ENCODE measurements at regions not wholly inside any gene's neighbourhood (a gene's known extent, or its start where the extent isn't known, plus 50 kb on each side); places are given as distances from the start of the nearest gene placed in this dataset.

- no peak for TF ChIP-seq CHD2 (IDR thresholded peaks at IDR 0.05; ENCODE audit: borderline replicate concordance, low read depth, low read length)
- no peak for TF ChIP-seq RB1 (IDR thresholded peaks at IDR 0.05; ENCODE audit: borderline replicate concordance)
Observed at GRCh38 chr9:81395676-81396054, 293.7 kb downstream of the TLE1 start (continued).

GRCh38 chr9:81394881-81395675, 294.3 kb downstream of the TLE1 start:
- WGBS (ENCODE audit: insufficient coverage, insufficient replicate concordance, low lambda C conversion rate, missing lambda C conversion rate): 22% methylated on average over 3 of the region's 3 CpGs
- Histone ChIP-seq H3K9ac (ENCODE audit: control insufficient read depth, insufficient read depth, low read length) (no peak overlapping the region), H2AFZ (ENCODE audit: control insufficient read depth, low read depth, low read length) (no peak overlapping the region), H3K9me3 (replicated peaks; ENCODE audit: control insufficient read depth, insufficient read depth, low read length) (no peaks in the 10 kb centered on the region), H3K4me3 (no peak overlapping the region), H3K27ac (ENCODE audit: control insufficient read depth, insufficient read depth) (no peak overlapping the region), H3K4me2 (ENCODE audit: control insufficient read depth, insufficient read depth) (no peak overlapping the region), H3K36me3 (ENCODE audit: control insufficient read depth in 2 of 2, insufficient read depth in 2 of 2, low read length in 1 of 2) (no peaks in the 10 kb centered on the region), H3K79me2 (ENCODE audit: control insufficient read depth, insufficient read depth, low read length) (no peaks in the 10 kb centered on the region), H3K4me1 (ENCODE audit: control insufficient read depth, insufficient read depth, low read length) (no peaks in the 10 kb centered on the region), H3K27me3 (replicated peaks in 1 of 2; ENCODE audit: control insufficient read depth in 2 of 2, insufficient read depth in 2 of 2, low read length in 1 of 2) (no peaks in the 10 kb centered on the region), H4K20me1 (ENCODE audit: control insufficient read depth, insufficient read depth) (no peaks in the 10 kb centered on the region)
- TF ChIP-seq STAT3 (IDR thresholded peaks at IDR 0.05; ENCODE audit: low read depth, low read length) (no peak), NRF1 (conservative IDR thresholded peaks at IDR 0.05; ENCODE audit: low read depth, low read length) (no peak), POLR2A (IDR thresholded peaks at IDR 0.05; ENCODE audit: low read depth, low read length) (no peak), ZBTB40 (IDR thresholded peaks at IDR 0.05; ENCODE audit: borderline replicate concordance) (no peak), MTA2 (IDR thresholded peaks at IDR 0.05; ENCODE audit: low read depth) (no peak), HDGF (IDR thresholded peaks at IDR 0.05) (no peak), E2F4 (IDR thresholded peaks at IDR 0.05; ENCODE audit: low read depth, low read length) (no peak), SP1 (IDR thresholded peaks at IDR 0.05; ENCODE audit: low read depth, low read length) (no peak), PBX3 (IDR thresholded peaks at IDR 0.05; ENCODE audit: insufficient replicate concordance, low read depth, low read length) (no peak)
- TF ChIP-seq, protein P1, sequence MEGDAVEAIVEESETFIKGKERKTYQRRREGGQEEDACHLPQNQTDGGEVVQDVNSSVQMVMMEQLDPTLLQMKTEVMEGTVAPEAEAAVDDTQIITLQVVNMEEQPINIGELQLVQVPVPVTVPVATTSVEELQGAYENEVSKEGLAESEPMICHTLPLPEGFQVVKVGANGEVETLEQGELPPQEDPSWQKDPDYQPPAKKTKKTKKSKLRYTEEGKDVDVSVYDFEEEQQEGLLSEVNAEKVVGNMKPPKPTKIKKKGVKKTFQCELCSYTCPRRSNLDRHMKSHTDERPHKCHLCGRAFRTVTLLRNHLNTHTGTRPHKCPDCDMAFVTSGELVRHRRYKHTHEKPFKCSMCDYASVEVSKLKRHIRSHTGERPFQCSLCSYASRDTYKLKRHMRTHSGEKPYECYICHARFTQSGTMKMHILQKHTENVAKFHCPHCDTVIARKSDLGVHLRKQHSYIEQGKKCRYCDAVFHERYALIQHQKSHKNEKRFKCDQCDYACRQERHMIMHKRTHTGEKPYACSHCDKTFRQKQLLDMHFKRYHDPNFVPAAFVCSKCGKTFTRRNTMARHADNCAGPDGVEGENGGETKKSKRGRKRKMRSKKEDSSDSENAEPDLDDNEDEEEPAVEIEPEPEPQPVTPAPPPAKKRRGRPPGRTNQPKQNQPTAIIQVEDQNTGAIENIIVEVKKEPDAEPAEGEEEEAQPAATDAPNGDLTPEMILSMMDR (IDR thresholded peaks at IDR 0.05 in 2 of 3, conservative IDR thresholded peaks at IDR 0.05 in 1 of 3; ENCODE audit: control insufficient read depth in 2 of 3, extremely low read depth in 1 of 3, insufficient read depth in 1 of 3, low read depth in 3 of 3, low read length in 3 of 3): no peak
- FAIRE-seq (no peak), DNase-seq (ENCODE audit: low read depth, low spot score) (no peak), ATAC-seq (no peak)
- no TSS peak for BruUV-seq (replicated peaks)
- SMC1A ChIA-PET (ENCODE audit: uncharacterized antibody, unreplicated experiment): no interaction called here
- RAD21 ChIA-PET (ENCODE audit: unreplicated experiment): no interaction called here
- POLR2A ChIA-PET: no interaction called here
- CTCF ChIA-PET: no interaction called here
- in situ Hi-C loops (cut with MboI): no loop called here
- intact Hi-C loops (cut with micrococcal nuclease; ENCODE audit: unreplicated experiment): no loop called here

Data from GM12878 (cell line).